Glomerular visceral epithelial cell (primary cell): ENCODE measurements at regions not wholly inside any gene's neighbourhood (a gene's known extent, or its start where the extent isn't known, plus 50 kb on each side); places are given as distances from the start of the nearest gene placed in this dataset.
A peak's percentile ranks its signal among the peaks of the same experiment; 100 is the strongest.
"Not testable (repeated sequence)": the region's sequence is repeated elsewhere in the genome, so short reads cannot be mapped to it uniquely, and the experiment has no call there.

Experiments used
- DNase-seq: peaks from one replicate; pipeline ENCODE4 v3.0.0-alpha.2; 2016; ENCODE audit errors: extremely low spot score

DNA sequence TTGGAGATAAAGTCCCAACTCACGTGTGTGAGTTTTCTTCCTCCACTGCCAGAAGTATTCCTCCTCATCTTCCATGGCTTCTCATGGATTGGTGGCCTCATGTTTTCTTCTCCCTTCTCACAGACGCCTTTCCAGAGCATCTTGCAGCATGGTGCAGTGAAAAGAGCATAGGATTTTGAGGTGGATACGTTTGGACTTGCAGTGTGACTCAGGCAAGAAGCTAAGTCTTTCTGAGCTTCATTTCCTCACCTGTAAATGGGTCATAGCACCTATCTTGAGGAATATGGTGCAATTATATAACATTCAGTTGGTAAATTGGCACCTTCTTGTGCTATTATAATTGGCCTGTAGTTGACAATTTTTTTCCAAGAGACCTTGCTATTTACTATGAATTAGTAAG lies 247.6 kb downstream of the RDH14 start:
- DNase-seq: no peak

- peak; percentile 40 for DNase-seq
Measured at GRCh38 chr2:18311420-18312195, 248.8 kb downstream of the RDH14 start.

DNA sequence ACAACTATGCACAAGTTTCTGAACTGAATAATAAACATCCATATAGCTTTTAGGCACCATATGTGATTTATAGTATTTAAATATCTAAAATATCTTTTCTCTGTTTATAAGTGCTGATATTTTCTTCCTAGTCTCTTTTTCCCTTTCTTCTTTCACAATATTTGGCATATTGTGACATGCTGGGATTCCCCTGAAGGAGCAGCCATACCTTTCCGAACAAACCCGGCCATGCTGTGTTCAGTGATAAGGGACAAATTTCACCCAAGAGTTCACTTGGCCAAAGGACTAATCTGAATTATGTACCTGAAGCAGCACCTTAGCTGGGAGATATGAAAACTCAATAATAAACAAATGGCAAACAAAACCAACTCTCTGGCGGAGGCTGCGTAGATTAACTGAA lies 250.8 kb downstream of the RDH14 start:
- no peak for DNase-seq

DNA sequence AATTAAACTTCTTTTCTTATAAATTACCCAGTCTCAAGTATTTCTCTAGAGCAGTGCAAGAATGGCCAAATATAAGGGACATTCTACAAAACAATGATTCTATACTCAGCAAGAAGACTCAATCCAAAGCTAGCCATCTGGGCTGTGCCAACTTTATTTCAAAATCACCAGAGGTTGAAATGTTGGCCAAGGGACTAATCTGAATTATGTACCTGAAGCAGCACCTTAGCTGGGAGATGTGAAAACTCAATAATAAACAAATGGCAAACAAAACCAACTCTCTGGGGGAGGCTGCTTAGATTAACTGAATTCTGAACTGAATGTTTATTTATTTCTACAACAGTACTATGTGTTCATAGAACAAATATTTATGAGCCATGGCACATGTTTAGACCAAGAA lies 251.3 kb downstream of the RDH14 start:
- DNase-seq: no peak

DNA sequence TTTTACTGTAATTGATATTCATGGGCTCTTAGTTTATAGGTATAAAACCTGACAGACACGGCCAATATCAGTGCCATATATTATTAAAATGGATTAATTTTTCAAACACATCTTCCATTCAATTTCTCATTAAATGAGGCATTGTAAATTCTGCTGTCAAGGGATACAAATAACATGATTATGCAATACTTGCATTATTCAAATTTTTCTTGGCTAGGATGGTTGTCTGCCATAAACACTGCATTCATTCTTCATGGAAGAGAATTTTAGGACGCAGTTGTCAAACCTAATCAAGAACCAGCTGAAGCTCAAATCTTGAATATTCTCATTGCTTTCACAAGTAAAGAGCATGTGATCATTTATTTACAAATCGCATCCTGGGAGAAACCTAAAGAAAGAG lies 255.6 kb downstream of the RDH14 start:
- DNase-seq: no peak

GRCh38 chr2:18301421-18302139 lies 258.9 kb downstream of the RDH14 start:
- peak; percentile 36 for DNase-seq

DNA sequence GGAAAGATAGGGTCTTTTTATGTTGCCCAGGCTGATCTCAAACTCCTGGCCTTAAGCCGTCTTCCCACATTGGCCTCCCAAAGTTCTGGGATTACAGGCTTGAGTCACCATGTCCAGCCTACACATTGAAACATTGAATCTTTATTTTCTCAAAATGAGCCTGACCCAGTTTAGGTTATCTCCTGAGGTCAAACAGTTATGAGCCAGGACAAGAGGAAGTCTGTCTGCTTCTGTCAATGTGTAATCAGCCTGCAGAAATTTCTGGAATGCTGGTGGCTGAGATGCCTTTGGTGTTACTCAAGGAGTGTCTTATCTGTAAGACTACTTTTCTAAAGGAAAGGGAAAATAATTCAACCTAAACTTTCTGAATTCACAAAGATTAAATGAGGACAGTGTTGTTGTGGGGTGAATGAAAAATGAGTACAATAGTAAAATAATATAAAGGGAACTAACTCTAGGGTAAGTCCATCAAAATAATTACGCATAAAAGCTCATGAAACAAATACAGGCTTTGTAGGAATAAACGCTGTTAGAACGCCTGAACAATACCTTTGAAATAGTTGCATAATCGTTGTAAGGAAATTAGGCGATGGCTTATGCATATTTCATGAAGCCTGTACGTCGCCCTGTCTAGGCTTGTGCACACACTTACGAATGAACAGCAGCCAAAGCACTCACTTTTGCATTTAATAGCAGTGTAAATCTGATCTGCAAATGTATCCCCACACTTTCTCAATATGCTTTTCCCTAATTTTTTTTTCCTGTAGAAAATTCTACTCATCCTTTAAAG lies 260.8 kb downstream of the RDH14 start:
- DNase-seq: peak; percentile 88

DNA sequence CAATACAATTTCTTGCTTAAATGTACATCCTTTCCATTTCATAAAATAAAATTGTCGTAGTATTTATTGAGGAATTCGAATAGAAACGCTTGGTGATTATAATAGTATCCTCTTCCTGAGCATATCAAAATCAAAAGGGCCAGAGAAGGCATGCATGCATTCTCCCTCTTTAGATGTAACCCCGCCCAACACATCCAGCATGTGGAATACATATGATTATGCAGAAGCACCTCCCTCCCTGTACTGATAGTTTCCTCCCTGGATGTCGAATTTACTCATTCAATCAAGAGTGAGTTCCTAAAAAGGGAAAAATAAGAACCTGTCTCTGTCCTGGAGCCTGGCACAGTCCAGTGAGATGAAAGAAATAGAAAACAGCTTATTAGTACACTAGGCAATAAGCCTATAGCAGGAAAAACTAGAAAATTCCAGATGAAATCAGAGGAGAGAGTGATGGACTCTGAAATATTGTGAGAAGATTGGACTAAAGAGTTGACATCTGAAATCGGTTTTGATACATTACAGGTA lies 262.9 kb downstream of the RDH14 start:
- no peak for DNase-seq

- DNase-seq: no peak
Measured at GRCh38 chr2:18290386-18290785, 270.1 kb downstream of the RDH14 start.

DNA sequence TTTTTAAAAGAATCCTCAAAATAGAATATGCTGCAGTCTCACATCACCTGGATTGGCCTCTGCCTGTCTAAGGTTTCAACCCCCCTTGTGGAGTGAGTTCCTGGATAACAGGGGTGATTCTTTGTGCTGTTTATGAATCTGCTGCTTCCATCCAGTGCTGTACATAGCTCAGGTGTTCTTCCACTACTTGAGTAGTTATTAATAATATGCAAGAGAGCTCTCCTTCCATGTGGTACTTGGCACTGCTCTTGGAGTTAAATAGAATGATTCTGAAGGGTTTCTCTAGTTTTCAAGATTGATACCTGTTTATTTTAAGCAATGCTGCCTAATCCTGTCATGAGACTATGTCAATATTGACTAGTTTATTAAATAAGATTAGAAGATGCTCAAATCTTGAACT lies 273.6 kb downstream of the RDH14 start:
- no peak for DNase-seq

DNA sequence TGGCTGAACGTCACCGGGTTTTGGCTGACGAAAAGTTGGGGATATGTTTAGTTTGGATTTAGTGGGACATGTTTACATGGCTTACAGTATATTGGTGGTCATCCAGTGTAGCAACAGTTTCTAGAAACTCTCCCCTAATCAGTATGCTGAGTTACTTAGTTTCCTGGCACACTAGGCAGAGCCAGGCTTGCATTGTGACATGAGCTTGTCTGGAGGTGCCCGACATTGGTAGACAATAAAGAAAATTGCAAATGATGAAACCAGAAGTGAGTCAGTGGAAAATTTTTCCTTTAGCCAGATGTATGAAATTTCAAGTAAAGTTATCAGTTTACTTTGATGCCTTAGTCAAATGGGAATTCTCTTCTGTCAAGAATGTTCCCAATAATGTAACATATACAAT lies 276.1 kb downstream of the RDH14 start:
- DNase-seq: no peak

DNA sequence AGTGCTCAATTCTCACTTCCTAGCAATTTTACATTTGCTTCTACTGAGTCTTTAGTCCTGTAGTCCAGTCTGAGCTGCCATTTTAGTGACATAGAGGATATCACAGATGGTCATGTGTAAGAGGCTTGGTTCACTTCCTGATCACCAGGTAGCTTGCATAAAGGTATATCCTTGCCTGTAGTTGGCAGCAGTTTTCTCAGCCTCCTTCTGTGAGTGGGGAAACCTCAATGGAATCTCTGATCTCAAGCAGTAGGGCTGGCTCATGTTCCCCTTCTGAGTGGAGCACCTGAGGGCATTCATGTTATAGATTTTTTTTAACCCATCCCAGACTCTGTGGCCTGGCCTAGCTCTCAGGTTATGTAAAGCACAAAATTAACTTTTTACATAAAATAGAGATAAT lies 278.4 kb downstream of the RDH14 start:
- no peak for DNase-seq

- no peak for DNase-seq
Measured at GRCh38 chr2:18276583-18277075, 283.8 kb downstream of the RDH14 start.

GRCh38 chr2:18273205-18273604 lies 287.2 kb downstream of the RDH14 start:
- no peak for DNase-seq

GRCh38 chr2:18272148-18272494 lies 288.3 kb downstream of the RDH14 start:
- no peak for DNase-seq

DNA sequence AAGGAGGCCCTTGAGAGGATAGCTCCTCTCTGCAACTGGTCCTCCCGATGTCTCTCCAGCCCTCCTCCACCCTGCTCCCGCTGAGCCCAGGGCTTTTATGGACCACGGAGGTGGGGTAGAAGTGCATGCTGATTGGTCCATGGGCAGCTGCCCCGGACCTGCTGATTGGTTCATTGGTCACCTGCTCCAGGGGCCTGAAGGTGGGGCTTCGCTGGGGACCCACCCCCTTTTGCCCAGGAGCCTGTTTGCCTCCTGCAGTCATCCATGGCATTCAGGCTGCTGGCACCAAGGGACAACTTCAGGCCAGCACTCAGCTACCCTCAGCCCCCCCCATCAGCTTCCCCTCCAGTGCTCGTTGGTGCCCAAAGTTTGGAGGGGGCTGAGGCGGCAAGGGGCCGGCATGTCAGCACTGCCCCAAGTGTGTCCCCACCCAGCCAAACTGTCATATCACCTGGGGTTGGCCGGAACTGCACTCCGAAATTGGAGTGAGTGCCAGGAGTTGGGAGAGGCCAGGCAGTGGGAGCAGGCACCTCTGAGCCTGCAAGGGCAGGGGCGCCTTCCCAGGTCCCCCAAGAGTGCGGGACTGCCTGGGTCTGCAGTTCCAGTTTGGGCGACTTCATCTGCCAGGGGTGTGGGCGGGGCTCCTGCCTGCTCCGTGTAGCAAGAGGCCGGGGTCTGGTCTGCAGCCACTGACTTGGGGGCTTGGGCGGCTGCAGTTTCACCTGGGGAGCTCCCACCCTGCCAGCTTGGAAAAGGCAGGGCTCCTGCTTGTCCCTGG lies 288.9 kb downstream of the RDH14 start:
- DNase-seq: no peak

DNA sequence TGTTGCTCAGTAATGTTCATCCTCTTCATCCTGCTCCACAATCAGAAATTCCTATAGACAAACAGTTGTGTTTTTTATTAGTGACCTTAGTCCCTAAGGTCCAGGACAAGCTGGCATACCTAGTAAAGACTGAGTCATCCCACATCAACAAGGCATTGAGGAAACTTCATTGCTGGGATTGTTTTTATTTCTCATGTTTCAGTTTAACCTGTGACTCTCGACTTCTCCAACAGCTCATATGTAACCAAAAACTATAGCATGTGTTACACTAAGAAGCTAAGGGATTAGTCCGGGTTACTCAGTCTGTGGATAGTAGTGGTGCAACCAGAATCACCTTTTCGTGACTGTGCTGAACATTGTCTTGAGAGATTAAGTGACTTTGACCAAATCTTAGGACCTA lies 292.1 kb downstream of the RDH14 start:
- DNase-seq: no peak

DNA sequence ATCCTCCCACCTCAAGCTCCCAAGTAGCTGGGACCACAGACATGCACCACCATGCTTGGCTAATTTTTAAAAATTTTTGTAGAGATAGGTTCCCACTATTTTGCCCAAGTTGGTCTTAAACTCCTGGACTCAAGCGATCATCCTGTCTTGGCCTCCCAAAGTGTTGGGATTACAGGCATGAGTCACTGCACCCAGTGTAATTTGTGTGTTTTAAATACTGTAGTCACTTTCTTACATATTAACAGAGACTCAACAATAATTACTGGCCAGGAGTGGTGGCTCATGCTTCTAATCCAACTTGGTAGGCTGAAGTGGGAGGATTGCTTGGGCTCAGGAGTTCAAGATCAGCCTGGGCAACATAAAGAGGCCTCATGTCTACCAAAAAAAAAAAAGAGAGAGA lies 293.0 kb downstream of the RDH14 start:
- DNase-seq: peak; percentile 71

GRCh38 chr2:18266699-18267098 lies 293.8 kb downstream of the RDH14 start:
- DNase-seq: not testable (repeated sequence)

DNA sequence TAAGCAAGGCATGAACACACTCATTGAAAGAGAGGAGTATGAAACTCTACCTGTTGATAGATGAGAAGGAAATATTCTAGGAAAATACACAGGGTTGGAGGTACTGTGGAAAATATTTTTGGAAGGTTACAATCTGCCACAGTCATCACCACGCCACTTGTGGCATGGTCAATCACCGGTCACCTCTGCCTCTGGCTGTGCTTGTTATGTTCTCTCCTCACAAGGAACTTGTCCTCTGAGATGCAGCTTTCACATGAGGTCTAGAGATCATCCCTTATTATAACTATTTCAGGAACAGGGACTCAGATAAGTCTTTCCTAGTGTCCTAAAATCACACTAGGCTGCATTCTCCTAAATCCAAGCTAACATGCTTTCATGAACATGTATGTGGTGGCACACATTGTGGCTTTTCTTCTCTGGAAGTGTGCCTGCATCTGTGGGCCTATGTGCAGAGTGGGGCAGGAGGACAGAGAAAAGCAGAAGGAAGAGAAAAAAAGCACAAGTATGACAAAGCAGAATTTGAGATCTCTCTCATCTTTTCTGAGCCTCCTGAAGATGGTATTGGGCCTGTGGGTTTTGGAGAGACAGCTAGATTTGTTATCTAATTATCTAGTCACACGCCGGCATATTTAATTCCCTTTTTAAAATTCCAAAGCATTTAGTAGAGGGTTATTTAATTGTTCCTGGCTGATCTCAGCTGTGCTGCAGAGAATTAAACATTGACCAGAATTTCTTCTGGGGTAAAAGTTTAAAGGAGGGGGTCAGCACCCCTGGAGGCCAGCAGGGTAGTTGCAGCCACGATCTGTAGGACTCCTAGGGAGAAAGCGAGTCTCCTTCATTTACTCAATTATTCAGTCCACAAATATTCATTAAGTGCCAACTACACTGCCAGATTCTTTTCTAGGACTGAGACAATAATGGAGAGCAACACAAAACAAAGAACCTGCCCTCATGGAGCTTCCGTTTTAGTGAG lies 294.6 kb downstream of the RDH14 start:
- no peak for DNase-seq
